Erythroblast (primary cell): ENCODE measurements at regions not wholly inside any gene's neighbourhood (a gene's known extent, or its start where the extent isn't known, plus 50 kb on each side); places are given as distances from the start of the nearest gene placed in this dataset.

Source experiments
- GATA1 ChIP-seq: IDR thresholded peaks from 2 replicates; pipeline ENCODE4 v1.6.1; 2011; ENCODE audit warnings: low read depth, mild to moderate bottlenecking, control low read depth, low read length, moderate library complexity
- POLR2A ChIP-seq: IDR thresholded peaks from 2 replicates; pipeline ENCODE4 v1.6.1; 2011; ENCODE audit warnings: mild to moderate bottlenecking, low read length

- no peak for TF ChIP-seq POLR2A
- TF ChIP-seq GATA1, result no peak
These were observed 473.6 kb downstream of the MCTP2 start for GRCh38 chr15:94704946-94705345.
